HL-60 (cell line): ENCODE measurements at regions not wholly inside any gene's neighbourhood (a gene's known extent, or its start where the extent isn't known, plus 50 kb on each side); places are given as distances from the start of the nearest gene placed in this dataset.

Experiments
- DNase-seq, 2 experiments: peaks; one replicate each; pipeline ENCODE4 v3.0.0-alpha.2; 2010 to 2020; ENCODE audit warnings: low read depth in 1 of 2, low spot score in 1 of 2
- H3K27ac ChIP-seq: fragments of 250-450 bp; sonication (Bioruptor Pico); replicated peaks from 2 replicates; pipeline ENCODE4 v1.5.1; 2020; ENCODE audit warnings: mild to moderate bottlenecking, moderate library complexity
- H3K27me3 ChIP-seq: fragments of 250-450 bp; sonication (Bioruptor Pico); 2 replicates; pipeline ENCODE4 v1.5.1; 2021; ENCODE audit warnings: mild to moderate bottlenecking, moderate library complexity; ENCODE audit not compliant: insufficient read depth, poor library complexity, severe bottlenecking
- H3K4me3 ChIP-seq: replicated peaks from 2 replicates; pipeline ENCODE4 v1.5.1; 2011; ENCODE audit warnings: mild to moderate bottlenecking, control low read depth, low read length; ENCODE audit not compliant: insufficient read depth
- GABPA ChIP-seq: IDR thresholded peaks from 2 replicates; pipeline ENCODE4 v1.6.1; 2012; ENCODE audit warnings: low read depth
- POLR2AphosphoS5 ChIP-seq: IDR thresholded peaks from 2 replicates; pipeline ENCODE4 v1.6.1; 2012; ENCODE audit warnings: low read depth
- REST ChIP-seq: IDR thresholded peaks from 2 replicates; pipeline ENCODE4 v1.6.1; 2012; ENCODE audit warnings: low read depth; ENCODE audit not compliant: insufficient replicate concordance
- SPI1 ChIP-seq: IDR thresholded peaks from 2 replicates; pipeline ENCODE4 v1.6.1; 2012; ENCODE audit warnings: low read depth, mild to moderate bottlenecking, borderline replicate concordance
- TF ChIP-seq, protein P1 (sequence below): IDR thresholded peaks from one replicate; pipeline ENCODE4 v1.5.1; 2011; ENCODE audit warnings: low read length, control low read depth, inconsistent platforms; ENCODE audit not compliant: insufficient read depth

- DNase-seq: no peak
- Histone ChIP-seq H3K27ac (no peak overlapping the region), H3K27me3 (no peaks in the 10 kb centered on the region), H3K4me3 (no peak overlapping the region)
- no peak for TF ChIP-seq SPI1
- TF ChIP-seq REST: no peak
- no peak for TF ChIP-seq POLR2AphosphoS5
- TF ChIP-seq GABPA: no peak
- TF ChIP-seq, protein P1, sequence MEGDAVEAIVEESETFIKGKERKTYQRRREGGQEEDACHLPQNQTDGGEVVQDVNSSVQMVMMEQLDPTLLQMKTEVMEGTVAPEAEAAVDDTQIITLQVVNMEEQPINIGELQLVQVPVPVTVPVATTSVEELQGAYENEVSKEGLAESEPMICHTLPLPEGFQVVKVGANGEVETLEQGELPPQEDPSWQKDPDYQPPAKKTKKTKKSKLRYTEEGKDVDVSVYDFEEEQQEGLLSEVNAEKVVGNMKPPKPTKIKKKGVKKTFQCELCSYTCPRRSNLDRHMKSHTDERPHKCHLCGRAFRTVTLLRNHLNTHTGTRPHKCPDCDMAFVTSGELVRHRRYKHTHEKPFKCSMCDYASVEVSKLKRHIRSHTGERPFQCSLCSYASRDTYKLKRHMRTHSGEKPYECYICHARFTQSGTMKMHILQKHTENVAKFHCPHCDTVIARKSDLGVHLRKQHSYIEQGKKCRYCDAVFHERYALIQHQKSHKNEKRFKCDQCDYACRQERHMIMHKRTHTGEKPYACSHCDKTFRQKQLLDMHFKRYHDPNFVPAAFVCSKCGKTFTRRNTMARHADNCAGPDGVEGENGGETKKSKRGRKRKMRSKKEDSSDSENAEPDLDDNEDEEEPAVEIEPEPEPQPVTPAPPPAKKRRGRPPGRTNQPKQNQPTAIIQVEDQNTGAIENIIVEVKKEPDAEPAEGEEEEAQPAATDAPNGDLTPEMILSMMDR: no peak
Observed at GRCh38 chr2:51324051-51324450, 292.1 kb upstream of the NRXN1 start.

GRCh38 chr2:51322613-51323012, 290.7 kb upstream of the NRXN1 start:
- no peak for TF ChIP-seq REST
- no peak for TF ChIP-seq SPI1
- TF ChIP-seq GABPA: no peak
- TF ChIP-seq, protein P1: no peak
- TF ChIP-seq POLR2AphosphoS5: no peak
- H3K27me3 ChIP-seq: no peaks in the 10 kb centered on the region
- DNase-seq: no peak
- H3K4me3 ChIP-seq: no peak overlapping the region
- H3K27ac ChIP-seq: no peak overlapping the region

DNA sequence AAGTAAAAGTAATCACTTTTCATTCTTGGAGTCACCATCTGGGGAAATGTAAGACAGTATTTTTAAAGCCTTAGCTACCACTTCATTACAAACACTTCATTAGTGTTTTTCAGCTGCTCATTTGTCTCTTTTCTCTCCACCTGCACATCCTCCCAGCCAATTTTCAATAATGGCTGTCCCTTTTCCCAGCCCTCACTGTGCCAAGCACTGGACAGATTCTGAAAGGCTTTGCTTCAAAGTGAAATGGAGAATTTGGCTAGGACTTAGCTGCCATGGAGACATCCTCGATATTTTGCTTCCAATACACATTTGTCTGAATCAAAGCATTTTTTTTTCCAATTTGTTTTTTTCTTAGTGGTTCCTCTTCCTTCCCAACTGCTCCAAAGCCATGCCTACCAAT, 272.4 kb upstream of the NRXN1 start:
- no peak for DNase-seq
- TF ChIP-seq SPI1 (no peak), GABPA (no peak), POLR2AphosphoS5 (no peak), REST (no peak)
- TF ChIP-seq, protein P1: no peak

More for the DNA sequence above, 272.4 kb upstream of the NRXN1 start:
- Histone ChIP-seq H3K27ac (no peak overlapping the region), H3K27me3 (no peaks in the 10 kb centered on the region), H3K4me3 (no peak overlapping the region)
